HG03565 (cell line): ENCODE measurements at regions not wholly inside any gene's neighbourhood (a gene's known extent, or its start where the extent isn't known, plus 50 kb on each side); places are given as distances from the start of the nearest gene placed in this dataset.
"Not testable (repeated sequence)": the region's sequence is repeated elsewhere in the genome, so short reads cannot be mapped to it uniquely, and the experiment has no call there.

ENCODE experiments used
- ATAC-seq: cut with Tn5 transposase; IDR thresholded peaks from one replicate; pipeline ENCODE4 v1.9.1; 2021; ENCODE audit warnings: mild to moderate bottlenecking, moderate library complexity; ENCODE audit not compliant: unreplicated experiment

DNA sequence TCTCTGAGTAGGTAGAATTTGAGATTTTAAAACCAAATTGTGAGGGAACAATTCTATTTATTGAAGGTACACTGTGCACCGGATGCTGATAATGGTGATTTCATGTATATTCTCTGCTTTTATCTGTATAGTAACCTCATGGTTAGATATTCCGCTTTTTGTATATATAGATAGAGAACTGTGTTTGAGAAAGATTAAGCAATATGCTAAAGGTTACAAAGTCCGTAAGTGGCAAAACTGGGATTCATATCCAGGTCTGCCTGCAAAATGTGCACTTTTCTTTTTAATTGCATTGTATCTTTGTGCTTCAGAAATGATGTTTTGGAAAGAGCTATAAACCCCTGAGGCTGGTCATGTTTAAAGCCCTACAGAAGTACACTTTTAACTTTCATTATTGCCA is 635.4 kb upstream of the NECTIN3 start:
- ATAC-seq: no peak

DNA sequence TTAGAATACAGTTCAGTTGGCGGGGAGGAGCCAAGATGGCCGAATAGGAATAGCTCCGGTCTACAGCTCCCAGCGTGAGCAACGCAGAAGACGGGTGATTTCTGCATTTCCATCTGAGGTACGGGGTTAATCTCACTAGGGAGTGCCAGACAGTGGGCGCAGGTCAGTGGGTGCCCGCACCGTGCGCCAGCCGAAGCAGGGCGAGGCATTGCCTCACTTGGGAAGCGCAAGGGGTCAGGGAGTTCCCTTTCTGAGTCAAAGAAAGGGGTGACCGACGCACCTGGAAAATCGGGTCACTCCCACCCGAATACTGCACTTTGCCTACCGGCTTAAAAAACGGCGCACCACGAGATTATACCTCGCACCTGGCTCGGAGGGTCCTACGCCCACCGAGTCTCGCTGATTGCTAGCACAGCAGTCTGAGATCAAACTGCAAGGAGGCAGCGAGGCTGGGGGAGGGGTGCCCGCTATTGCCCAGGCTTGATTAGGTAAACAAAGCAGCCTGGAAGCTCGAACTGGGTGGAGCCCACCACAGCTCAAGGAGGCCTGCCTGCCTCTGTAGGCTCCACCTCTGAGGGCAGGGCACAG is 631.5 kb upstream of the NECTIN3 start:
- ATAC-seq: not testable (repeated sequence)

DNA sequence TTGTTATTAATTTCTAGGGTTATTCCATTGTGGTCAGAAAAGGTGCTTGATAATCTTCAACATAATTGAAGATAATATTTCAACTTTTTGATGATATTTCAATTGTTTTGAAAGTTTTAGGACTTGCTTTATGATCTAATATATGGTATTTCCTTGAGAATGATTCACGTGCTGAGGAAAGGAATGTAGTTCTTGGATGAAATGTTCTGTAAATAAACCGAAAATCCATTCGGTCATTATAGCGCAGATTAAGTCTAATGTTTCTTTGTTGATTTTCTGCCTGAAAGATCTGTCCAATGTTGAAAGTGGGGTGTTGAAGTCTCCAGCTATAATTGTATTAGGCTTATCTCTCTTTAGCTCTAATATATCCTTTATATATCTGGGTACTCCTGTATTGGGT is 617.5 kb upstream of the NECTIN3 start:
- ATAC-seq: no peak

DNA sequence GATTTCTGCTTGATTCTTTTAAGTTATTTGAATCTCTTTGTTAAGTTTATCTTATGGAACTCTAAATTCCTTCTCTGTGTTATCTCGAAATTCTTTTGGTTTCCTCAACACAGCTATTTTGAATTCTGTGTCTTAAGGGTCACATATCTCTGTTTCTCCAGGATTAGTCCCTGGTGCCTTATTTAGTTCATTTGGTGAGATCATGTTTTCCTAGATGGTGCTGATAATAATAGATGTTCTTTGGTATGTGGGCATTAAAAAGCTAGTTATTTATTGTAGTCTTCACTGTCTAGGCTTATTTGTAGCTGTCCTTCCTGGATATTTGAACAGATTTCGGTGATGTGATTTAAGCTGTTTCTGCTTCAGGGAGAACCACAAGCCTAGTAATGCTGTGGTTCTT is 615.6 kb upstream of the NECTIN3 start:
- no peak for ATAC-seq

DNA sequence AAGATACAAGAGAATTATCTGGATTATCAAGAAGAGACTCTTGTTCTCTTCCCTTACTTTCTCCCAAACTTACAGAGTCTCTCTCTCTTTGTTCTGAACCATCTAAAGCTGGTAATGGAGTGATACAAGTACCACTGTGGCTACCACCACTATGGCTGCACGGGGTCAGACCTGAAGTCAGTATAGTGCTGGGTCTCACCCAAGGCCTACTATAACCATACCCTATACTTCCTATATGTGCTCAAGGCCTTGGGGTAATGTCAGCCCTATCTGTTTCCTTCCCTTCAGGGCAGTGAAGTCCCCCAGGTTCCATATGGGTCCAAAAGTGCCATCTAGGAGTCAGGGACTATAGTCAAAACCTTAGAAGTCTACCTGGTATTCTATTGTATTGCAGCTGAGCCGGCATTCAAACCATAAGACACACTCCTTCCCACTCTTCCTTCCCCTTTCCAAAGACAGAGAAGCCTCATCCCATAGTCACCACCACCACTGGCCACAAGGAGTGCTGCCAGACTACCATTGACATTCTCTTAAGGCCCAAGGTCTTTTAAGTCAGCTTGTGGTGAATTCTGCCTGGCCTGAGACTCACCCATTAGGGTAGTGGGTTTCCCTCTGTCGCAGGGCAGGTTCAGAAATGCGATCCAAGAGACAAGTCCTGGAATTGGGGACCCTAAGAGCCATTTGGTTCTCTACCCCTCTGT is 615.0 kb upstream of the NECTIN3 start:
- ATAC-seq: no peak

DNA sequence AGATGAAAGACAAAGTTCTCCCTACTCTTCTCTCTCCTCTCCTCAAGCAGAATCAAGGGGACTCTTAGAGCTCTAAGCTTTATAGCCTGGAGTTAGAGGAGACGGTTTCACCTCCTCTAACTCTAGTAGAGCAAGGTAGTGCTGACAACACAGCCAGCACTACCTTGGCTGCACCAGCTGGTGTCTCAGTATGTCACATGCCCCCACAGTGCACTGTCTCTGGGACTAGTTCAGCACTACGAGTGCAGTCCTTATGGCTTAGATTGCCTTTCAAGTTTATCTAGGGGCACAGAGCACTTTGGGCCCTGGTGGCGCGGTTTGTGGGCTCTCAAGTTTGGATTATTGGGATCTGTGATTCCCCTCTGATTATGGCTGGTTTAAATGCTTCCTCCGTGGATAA is 614.1 kb upstream of the NECTIN3 start:
- ATAC-seq: no peak

DNA sequence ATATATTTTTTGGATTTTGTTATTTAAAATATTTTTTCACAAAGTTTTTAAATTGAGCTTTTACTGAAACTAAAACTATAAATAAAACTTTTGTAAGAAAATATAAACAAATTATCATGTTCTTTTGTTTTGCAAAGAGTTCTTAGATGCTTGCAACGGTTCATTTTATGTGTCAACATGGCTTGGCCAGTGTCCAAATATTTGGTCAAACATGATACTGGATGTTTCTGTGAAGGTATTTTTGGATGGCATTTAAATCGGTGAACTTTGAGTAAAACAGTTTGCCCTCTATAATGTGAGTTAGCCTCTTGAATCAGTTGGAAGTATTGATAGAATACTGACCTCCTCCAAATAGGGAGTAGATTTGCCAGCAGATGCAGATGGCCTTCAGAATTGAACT is 612.6 kb upstream of the NECTIN3 start:
- ATAC-seq: no peak

DNA sequence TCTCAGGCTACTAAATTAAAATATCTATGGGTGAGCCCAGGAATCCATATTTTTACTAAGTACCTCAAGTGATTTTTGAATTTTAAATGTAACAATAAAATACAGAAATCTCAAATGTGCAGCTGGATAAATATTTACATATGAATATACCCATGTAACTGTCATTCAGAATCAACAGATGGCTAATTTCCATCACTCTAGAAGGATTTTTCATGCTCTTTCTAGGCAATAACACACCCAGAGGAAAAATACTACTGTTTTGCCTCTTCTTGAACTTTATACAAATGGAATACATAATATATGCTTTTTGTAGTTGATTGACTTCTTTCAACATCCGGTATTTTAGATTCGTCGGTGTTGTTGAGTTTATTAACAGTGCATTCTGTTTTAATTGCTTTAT is 601.3 kb upstream of the NECTIN3 start:
- no peak for ATAC-seq

DNA sequence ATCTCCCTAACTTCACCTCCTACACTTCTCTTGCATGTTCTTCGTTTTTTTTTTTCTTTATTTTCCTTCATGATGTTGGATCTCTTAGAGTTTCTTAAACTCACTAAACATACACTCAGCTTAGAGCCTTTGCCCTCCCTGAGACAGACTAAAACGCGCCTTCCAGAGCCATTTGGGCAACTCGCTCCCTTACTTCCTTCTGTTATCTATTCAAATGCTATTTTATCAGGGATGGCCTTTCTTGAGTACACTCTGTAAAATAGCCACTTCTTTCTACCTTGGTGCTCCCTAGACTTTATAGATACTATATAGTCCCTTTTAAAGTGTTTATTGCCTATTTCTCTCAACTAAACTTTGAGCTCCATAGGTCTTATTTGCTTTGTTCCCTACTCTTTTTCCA is 598.2 kb upstream of the NECTIN3 start:
- no peak for ATAC-seq

DNA sequence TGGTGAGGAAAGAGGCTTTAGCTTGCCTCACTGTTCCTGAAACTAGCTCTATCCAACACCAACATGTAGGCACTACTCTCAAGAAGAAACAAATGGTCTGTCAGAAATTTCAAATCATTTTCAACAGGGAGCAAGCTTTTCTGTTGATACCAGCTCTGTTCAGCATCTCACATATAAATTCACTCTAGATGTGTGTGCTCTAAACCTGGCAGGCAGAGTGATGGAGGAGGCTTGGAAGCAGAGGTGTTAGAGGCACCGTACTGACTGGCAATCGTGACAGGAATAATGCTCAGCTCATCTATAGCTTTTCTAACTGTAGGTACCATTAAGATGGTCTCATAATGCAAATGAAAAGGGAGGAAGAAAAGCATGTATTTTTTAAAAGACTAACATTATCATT is 597.2 kb upstream of the NECTIN3 start:
- no peak for ATAC-seq

DNA sequence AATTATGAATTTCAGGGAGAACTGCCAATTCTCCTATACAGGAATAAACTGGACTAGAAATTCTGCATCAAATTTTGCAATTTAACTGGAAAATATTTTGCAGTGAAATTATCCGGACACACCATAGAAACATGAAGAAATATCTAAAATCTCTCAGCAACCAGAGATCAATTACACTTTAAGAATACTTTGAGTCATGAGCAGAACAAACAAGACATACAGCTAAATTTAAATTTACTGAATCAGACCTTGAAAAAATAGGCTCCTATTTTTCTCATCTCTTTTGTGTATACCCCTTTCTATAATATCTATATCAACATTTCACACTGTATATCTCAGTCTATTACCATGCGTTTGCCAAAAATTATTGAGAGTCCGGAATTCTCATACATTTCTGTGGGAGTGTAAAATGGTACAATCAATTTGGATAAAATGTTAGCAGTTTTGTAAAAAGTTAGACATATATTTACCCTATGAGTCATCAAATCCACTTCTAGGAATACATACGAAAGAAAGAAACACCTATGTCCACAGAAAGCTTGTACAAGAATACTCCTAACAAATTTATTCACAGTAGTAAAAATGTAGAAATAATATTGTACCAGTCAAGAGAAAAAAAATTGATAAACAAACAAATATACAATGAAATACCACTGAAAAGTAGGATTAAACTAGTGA is 593.1 kb upstream of the NECTIN3 start:
- ATAC-seq: no peak

DNA sequence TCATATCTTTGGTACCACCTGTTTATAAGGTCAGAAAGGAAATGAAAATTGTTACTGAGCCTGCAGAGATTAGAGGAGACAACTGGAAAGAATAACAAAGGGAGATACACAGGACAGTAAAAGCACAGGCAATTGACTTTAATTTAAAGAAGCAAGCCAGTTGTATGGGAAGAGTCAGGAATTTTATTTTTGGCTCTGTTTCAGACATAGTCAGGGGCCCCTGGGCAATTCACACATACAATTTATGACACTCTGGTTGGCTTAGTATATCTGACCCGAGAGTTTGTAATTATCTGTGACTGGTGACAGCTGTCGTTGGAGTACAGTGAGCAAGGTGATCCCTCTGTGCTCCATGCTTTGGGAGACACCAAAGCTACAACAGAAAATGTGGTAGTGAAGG is 591.9 kb upstream of the NECTIN3 start:
- no peak for ATAC-seq

DNA sequence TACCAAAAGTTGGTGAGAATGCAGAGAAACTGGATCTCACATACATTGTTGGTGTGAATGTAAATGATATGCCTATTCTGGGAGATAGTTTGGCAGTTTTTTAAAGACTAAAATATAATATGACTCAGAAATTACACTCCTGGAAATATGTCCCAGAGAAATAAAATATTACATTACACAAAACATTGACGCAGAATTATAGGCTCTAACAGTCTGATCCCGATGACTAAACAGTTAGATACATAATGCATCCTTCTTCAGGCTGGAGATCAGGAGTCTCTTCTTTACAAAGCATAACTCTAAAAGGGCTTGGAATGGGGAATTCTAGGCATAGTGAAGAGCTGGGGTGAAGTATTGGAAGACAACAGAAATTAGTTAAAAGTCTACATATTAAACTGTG is 586.2 kb upstream of the NECTIN3 start:
- ATAC-seq: no peak

DNA sequence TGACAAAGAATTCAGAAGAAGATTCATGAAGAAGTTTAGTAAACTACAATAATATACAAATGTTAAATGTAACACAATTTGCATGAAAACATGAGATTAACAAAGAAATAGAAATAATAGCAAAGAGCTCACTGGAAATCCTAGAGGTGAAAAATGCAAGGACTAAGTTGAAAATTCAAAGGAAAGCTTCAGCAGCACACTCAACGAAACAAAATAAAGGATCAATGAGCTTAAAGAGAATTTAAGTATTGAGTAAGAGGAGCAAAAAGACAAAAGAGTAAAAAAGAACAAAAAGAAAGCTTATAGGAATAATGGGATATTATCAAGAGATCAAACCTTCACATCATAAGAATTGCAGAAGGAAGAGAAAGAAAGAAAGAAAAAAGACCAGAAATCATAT is 583.8 kb upstream of the NECTIN3 start:
- no peak for ATAC-seq

DNA sequence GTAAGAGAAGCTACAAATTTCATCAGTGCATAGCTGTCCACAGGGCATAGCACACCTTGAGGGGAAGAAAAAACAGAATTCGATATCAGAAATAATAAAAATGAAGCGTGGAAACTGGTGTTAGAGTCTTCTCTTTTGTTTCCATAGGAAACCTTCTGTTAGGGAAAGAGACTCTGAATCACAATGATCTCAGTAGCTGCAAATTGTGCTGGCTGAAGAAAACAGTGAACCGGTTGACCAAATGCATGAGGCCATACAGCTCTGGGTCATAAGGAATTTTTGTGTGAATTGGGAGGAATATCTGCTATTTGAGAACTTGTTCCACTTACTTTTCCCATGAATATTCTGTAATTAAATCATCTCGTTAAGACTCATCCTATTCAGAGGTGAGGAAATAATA is 580.2 kb upstream of the NECTIN3 start:
- no peak for ATAC-seq

DNA sequence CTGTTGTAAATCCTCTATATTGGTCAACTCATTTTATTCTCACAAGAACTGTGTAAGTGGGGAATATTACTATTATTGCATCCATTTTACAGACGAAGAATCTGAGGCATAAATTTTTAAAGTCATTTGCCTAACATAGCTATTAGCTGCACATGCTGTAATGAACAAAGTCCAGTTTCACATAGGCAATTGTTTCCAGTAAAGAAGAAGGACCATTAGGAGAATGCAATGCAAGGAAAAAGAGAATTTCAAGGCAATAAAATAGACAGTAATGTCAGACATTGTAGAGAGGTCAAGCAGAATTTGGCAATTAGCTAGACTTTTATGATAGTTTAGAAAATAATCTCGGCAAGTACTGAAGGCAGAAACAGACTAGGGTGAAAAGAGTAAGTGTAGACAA is 578.7 kb upstream of the NECTIN3 start:
- no peak for ATAC-seq

DNA sequence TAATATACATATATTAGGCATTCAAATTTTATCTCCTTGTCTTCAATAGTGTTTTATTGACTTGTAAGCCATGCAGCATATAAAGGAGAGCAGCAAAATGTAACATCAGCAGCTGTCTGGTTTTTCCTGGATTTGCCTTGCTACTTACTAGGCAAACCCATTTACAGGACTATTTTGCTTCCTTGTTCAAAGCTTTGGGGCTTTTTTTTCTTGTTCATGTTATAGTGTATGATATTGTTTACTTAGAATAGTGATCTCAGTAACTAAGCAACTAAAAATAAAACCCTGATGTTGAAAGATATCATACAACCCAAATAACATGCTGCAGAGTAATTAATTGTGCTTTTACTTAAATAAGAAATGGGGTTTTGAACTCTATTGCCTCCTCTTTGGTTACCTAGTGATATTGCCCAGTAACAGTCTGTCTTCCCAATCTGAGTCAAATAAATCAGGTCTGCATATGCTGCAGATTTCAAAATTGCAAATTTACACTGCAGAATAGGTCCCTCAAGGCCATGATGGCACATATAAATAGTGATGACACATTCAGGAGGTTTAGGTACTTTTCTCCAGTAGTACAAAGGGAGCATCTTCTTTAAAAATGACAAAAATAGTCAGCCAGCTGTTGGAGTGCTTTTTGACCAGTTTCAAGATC is 578.1 kb upstream of the NECTIN3 start:
- no peak for ATAC-seq

DNA sequence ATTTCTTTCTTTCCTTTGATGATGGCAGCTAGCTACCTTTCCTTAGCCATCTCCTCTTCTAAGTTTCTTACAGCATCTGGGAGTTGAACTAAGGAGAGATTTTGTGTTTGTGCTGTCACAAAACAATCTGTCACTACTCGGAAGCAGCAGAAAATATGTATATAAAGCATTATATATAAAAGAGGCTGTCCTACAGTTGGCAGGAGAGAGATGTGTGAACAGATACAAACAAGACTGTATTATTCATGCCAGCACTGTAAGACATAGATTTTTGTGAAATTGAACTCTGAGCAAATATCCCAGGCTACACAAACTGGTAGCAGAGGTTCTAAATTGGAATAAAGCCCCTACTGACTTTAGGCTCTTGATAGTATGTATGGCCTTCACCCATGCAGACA is 577.5 kb upstream of the NECTIN3 start:
- ATAC-seq: no peak

DNA sequence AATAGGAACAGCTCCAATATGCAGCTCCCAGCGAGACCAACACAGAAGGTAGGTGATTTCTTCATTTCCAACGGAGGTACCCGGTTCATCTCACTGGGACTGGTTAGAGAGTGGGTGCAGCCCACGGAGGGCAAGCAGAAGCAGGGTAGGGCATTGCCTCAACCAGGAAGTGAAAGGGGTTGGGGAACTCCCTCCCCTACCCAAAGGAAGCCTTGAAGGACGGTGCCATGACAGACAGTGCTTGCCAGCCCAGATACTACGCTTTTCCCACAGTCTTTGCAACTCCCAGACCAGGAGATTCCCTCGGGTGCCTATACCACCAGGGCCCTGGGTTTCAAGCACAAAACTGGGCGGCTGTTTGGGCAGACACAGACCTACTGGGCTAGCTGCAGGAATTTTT is 576.9 kb upstream of the NECTIN3 start:
- no peak for ATAC-seq

DNA sequence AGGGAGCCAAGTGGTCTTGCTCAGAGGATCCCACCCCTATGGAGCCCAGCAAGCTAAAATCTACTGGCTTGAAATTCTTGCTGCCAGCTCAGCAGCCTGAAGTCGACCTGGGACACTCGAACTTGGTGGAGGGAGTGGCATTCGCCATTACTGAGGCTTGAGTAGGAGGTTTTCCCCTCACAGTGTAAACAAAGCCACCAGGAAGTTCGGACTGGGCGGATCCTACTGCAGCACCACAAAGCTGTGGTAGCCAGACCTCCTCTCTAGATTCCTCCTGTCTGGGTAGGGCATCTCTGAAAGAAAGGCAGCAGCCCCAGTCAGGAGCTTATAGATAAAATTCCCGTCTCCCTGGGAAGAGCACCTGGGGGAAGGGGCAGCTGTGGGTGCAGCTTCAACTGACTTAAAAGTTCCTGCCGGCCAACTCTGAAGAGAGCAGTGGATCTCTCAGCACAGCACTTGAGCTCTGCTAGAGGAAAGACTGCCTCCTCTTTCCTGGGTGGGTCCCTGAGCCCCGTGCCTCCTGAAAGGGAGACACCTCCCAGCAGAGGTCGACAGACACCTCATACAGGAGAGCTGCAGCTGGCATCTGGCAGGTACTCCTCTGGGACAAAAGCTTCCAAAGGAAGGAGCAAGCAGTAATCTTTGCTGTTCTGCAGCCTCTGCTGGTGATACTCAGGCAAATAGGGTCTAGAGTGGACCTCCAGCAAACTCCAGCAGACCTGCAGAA is 576.3 kb upstream of the NECTIN3 start:
- no peak for ATAC-seq

DNA sequence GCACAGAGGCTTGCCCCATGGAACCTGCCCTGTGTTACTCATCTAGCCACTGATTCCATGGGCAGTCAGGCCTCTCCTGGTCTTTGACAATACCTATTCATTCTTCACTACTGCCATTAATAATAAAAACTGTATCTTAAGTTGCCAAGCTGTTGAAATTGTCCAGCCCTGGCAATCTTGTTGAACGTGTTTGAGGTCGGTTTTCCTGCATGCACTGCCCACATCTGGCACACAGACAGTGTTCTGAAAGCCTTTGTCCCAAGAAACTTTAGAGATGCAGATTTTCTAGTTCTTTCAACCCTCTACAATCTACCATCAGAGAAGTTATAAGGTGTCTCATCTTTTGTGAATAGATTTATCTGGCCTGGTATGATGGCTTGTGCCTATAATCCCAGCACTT is 567.2 kb upstream of the NECTIN3 start:
- ATAC-seq: no peak
